PFSK-1 (cell line): ENCODE measurements at regions not wholly inside any gene's neighbourhood (a gene's known extent, or its start where the extent isn't known, plus 50 kb on each side); places are given as distances from the start of the nearest gene placed in this dataset.

Experiments used
- FOXP2 ChIP-seq: optimal IDR thresholded peaks from 2 replicates; pipeline ENCODE3; 2011; ENCODE audit warnings: borderline replicate concordance, control low read depth, inconsistent platforms; ENCODE audit not compliant: insufficient read depth; ENCODE audit errors: extremely low read length, extremely low read depth
- POLR2AphosphoS5 ChIP-seq: IDR thresholded peaks from 2 replicates; pipeline ENCODE4 v1.6.1; 2012; ENCODE audit warnings: low read depth, mild to moderate bottlenecking, control low read depth, low read length, moderate library complexity
- REST ChIP-seq, 2 experiments: IDR thresholded peaks; 2 replicates each; pipeline versions ENCODE4 v1.6.1 to v1.8.0; 2011 to 2012; ENCODE audit warnings: low read depth in 2 of 2, low read length in 2 of 2, control low read depth in 1 of 2, inconsistent platforms in 1 of 2, mild to moderate bottlenecking in 1 of 2, moderate library complexity in 1 of 2; ENCODE audit not compliant: insufficient read depth in 1 of 2
- SIN3A ChIP-seq: IDR thresholded peaks from 2 replicates; pipeline ENCODE4 v1.6.1; 2012; ENCODE audit warnings: mild to moderate bottlenecking, low read length, moderate library complexity, borderline replicate concordance; ENCODE audit not compliant: insufficient read depth
- TAF1 ChIP-seq: IDR thresholded peaks from 2 replicates; pipeline ENCODE4 v1.6.1; 2012; ENCODE audit warnings: low read length, control low read depth, borderline replicate concordance; ENCODE audit not compliant: insufficient read depth

GRCh38 chr2:2562867-2563266 lies 231.8 kb upstream of the MYT1L start:
- TF ChIP-seq FOXP2 (no peak), TAF1 (no peak), SIN3A (no peak), REST (IDR thresholded peaks at IDR 0.05; ENCODE audit: insufficient read depth in 1 of 2, low read depth in 2 of 2, low read length in 2 of 2) (no peak), POLR2AphosphoS5 (no peak)

- TF ChIP-seq TAF1 (no peak), FOXP2 (no peak), SIN3A (no peak), REST (IDR thresholded peaks at IDR 0.05; ENCODE audit: insufficient read depth in 1 of 2, low read depth in 2 of 2, low read length in 2 of 2) (no peak), POLR2AphosphoS5 (no peak)
Observed at GRCh38 chr2:2561346-2562095, 230.4 kb upstream of the MYT1L start.

GRCh38 chr2:2560374-2561015 lies 229.4 kb upstream of the MYT1L start:
- TF ChIP-seq TAF1 (no peak), FOXP2 (no peak), SIN3A (no peak), POLR2AphosphoS5 (no peak), REST (IDR thresholded peaks at IDR 0.05; ENCODE audit: insufficient read depth in 1 of 2, low read depth in 2 of 2, low read length in 2 of 2) (no peak)

- TF ChIP-seq FOXP2 (no peak), POLR2AphosphoS5 (no peak), SIN3A (no peak)
Observed at GRCh38 chr2:2558476-2558875, 227.4 kb upstream of the MYT1L start.

GRCh38 chr2:2557475-2557874 lies 226.4 kb upstream of the MYT1L start:
- TF ChIP-seq POLR2AphosphoS5, result no peak
- TF ChIP-seq TAF1, result no peak
- no peak for TF ChIP-seq REST (IDR thresholded peaks at IDR 0.05; ENCODE audit: insufficient read depth in 1 of 2, low read depth in 2 of 2, low read length in 2 of 2)
- TF ChIP-seq FOXP2, result no peak
- no peak for TF ChIP-seq SIN3A
